Urothelium cell line (cell line): ENCODE measurements at regions not wholly inside any gene's neighbourhood (a gene's known extent, or its start where the extent isn't known, plus 50 kb on each side); places are given as distances from the start of the nearest gene placed in this dataset.
A peak's percentile ranks its signal among the peaks of the same experiment; 100 is the strongest.

Experiments
- DNase-seq: peaks from one replicate; pipeline ENCODE4 v3.0.0; 2011; ENCODE audit warnings: low spot score, mixed read lengths
- FAIRE-seq: peaks from 2 replicates; lab custom pipeline; 2011; peaks lifted over from hg19 to GRCh38; lab: Jason Lieb, UNC

GRCh38 chr1:234554218-234554697 is 55.7 kb downstream of the IRF2BP2 start:
- FAIRE-seq = no peak

GRCh38 chr1:234553240-234554188 is 56.5 kb downstream of the IRF2BP2 start:
- FAIRE-seq (no peak), DNase-seq (no peak)

More at GRCh38 chr1:234554218-234554697, 55.7 kb downstream of the IRF2BP2 start:
- DNase-seq = no peak

- FAIRE-seq (no peak), DNase-seq (no peak)
Observed at GRCh38 chr1:234551032-234551378, 59.0 kb downstream of the IRF2BP2 start.

GRCh38 chr1:234550341-234551031 is 59.5 kb downstream of the IRF2BP2 start:
- FAIRE-seq (no peak), DNase-seq (no peak)

- no peak for DNase-seq
- no peak for FAIRE-seq
Observed at GRCh38 chr1:234549447-234550021, 60.4 kb downstream of the IRF2BP2 start.

GRCh38 chr1:234546890-234547788 is 62.8 kb downstream of the IRF2BP2 start:
- DNase-seq (no peak), FAIRE-seq (no peak)

- DNase-seq (no peak), FAIRE-seq (no peak)
Observed at GRCh38 chr1:234546387-234546704, 63.6 kb downstream of the IRF2BP2 start.

GRCh38 chr1:234545517-234546386 is 64.2 kb downstream of the IRF2BP2 start:
- DNase-seq (no peak), FAIRE-seq (no peak)

- DNase-seq = peak; percentile 80
- FAIRE-seq = no peak
Observed at GRCh38 chr1:234544087-234544579, 65.2 kb upstream of the TARBP1 start.

GRCh38 chr1:234543442-234544086 is 64.6 kb upstream of the TARBP1 start:
- FAIRE-seq (no peak), DNase-seq (no peak)

- DNase-seq (no peak), FAIRE-seq (no peak)
Observed at GRCh38 chr1:234542211-234542850, 63.4 kb upstream of the TARBP1 start.

- FAIRE-seq = no peak
- no peak for DNase-seq
Observed at GRCh38 chr1:234541286-234541975, 62.5 kb upstream of the TARBP1 start.

- FAIRE-seq (no peak), DNase-seq (no peak)
Observed at GRCh38 chr1:234540404-234540762, 61.4 kb upstream of the TARBP1 start.

GRCh38 chr1:234539666-234540403 is 60.9 kb upstream of the TARBP1 start:
- FAIRE-seq (no peak), DNase-seq (no peak)

GRCh38 chr1:234538930-234539649 is 60.1 kb upstream of the TARBP1 start:
- FAIRE-seq (peak; percentile 17), DNase-seq (no peak)

- DNase-seq (no peak), FAIRE-seq (no peak)
Observed at GRCh38 chr1:234538062-234538731, 59.2 kb upstream of the TARBP1 start.
